ENCODE measurements at regions not wholly inside any gene's neighbourhood (a gene's known extent, or its start where the extent isn't known, plus 50 kb on each side); places are given as distances from the start of the nearest gene placed in this dataset.
"Not testable (repeated sequence)": the region's sequence is repeated elsewhere in the genome, so short reads cannot be mapped to it uniquely, and the experiment has no call there.

GRCh38 chr18:15004270-15004973, 256.4 kb downstream of the ANKRD30B start:
- not testable (repeated sequence) for TF ChIP-seq ZBTB38 (CRISPR knock-in tag; IDR thresholded peaks at IDR 0.05); EP300 (IDR thresholded peaks at IDR 0.05; ENCODE audit: low read depth in 2 of 2, low read length in 2 of 2); EP300 (CRISPR knock-in tag; IDR thresholded peaks at IDR 0.05; ENCODE audit: borderline replicate concordance); MLX (CRISPR knock-in tag; IDR thresholded peaks at IDR 0.05); PRDM15 (CRISPR knock-in tag; IDR thresholded peaks at IDR 0.05); ZNF772 (CRISPR knock-in tag; IDR thresholded peaks at IDR 0.05); ZNF263 (CRISPR knock-in tag; IDR thresholded peaks at IDR 0.05); SRSF1 (optimal IDR thresholded peaks at IDR 0.05; ENCODE audit: low read depth, low read length); GABPA (IDR thresholded peaks at IDR 0.05; ENCODE audit: low read depth, low read length); GABPA (CRISPR knock-in tag; IDR thresholded peaks at IDR 0.05; ENCODE audit: low read depth)
